SK-N-SH (cell line): ENCODE measurements at regions not wholly inside any gene's neighbourhood (a gene's known extent, or its start where the extent isn't known, plus 50 kb on each side); places are given as distances from the start of the nearest gene placed in this dataset.

Experiments used
- CTCF ChIA-PET: fragments of 300-600, 350-600 bp; formaldehyde crosslinking; extraction: SDS; loops from one replicate; lab custom pipeline; 2021; lab: Yijun Ruan, JAX
- POLR2A ChIA-PET: fragments of 350-600 bp; sonication (Branson Sonifier 250); formaldehyde crosslinking; extraction: SDS; loops from one replicate; lab custom pipeline; 2020; ENCODE audit warnings: antibody characterized with exemption, inconsistent platforms; lab: Yijun Ruan, JAX
- DNase-seq: peaks from one replicate; pipeline ENCODE4 v3.0.0; 2012
- H2AFZ ChIP-seq: fragments of 200-600 bp; sonication (generic); 2 replicates; pipeline ENCODE4 v1.8.1; 2016; ENCODE audit warnings: antibody characterized with exemption, mild to moderate bottlenecking, low read depth
- H3F3A ChIP-seq: fragments of 200-600 bp; sonication (generic); replicated peaks from 2 replicates; pipeline ENCODE3; 2016; ENCODE audit warnings: antibody characterized with exemption, mild to moderate bottlenecking; ENCODE audit not compliant: insufficient read depth
- H3K27ac ChIP-seq, 2 experiments: fragments of 200-500 bp in 1 of 2; fragments of 200-600 bp in 1 of 2; sonication (Bioruptor generic) in 1 of 2; sonication (generic), shearing (Covaris generic) in 1 of 2; 2 replicates each; pipeline versions ENCODE4 v1.5.1 to v1.6.1; 2014 to 2016; ENCODE audit warnings: low read depth in 2 of 2, inconsistent platforms in 1 of 2, low read length in 1 of 2, mild to moderate bottlenecking in 1 of 2, mixed read lengths in 1 of 2
- H3K27me3 ChIP-seq: fragments of 200-600 bp; sonication (generic), shearing (Covaris generic); 2 replicates; pipeline ENCODE4 v1.6.1; 2016; ENCODE audit warnings: mixed run types; ENCODE audit not compliant: insufficient read depth
- H3K36me3 ChIP-seq, 2 experiments: fragments of 200-500 bp in 1 of 2; fragments of 200-600 bp in 1 of 2; sonication (Bioruptor generic) in 1 of 2; sonication (generic) in 1 of 2; replicated peaks in 1 of 2; 2 replicates each; pipeline versions ENCODE3 to v1.5.1; 2014 to 2016; ENCODE audit warnings: low read length in 1 of 2, mild to moderate bottlenecking in 1 of 2; ENCODE audit not compliant: insufficient read depth in 2 of 2, control insufficient read depth in 1 of 2
- H3K4me1 ChIP-seq, 2 experiments: fragments of 200-500 bp in 1 of 2; fragments of 200-600 bp in 1 of 2; sonication (Bioruptor generic) in 1 of 2; sonication (generic), shearing (Covaris generic) in 1 of 2; 2 replicates each; pipeline versions ENCODE4 v1.5.1 to v1.6.1; 2014 to 2016; ENCODE audit warnings: low read depth in 1 of 2, low read length in 1 of 2, mixed run types in 1 of 2; ENCODE audit not compliant: insufficient read depth in 2 of 2, control insufficient read depth in 1 of 2
- H3K4me2 ChIP-seq: fragments of 200-600 bp; sonication (generic), shearing (Covaris generic); 2 replicates; pipeline ENCODE4 v1.6.1; 2017; ENCODE audit warnings: mixed run types
- H3K4me3 ChIP-seq, 2 experiments: fragments of 200-500 bp in 1 of 2; fragments of 200-600 bp in 1 of 2; sonication (Bioruptor generic) in 1 of 2; sonication (generic), shearing (Covaris generic) in 1 of 2; 2 replicates each; pipeline versions ENCODE4 v1.5.1 to v1.8.1; 2014 to 2016; ENCODE audit warnings: low read depth in 2 of 2, inconsistent platforms in 1 of 2, low read length in 1 of 2, mild to moderate bottlenecking in 1 of 2, mixed read lengths in 1 of 2, moderate library complexity in 1 of 2
- H3K79me2 ChIP-seq: fragments of 200-600 bp; sonication (generic); 2 replicates; pipeline ENCODE4 v1.8.1; 2017; ENCODE audit warnings: mild to moderate bottlenecking; ENCODE audit not compliant: insufficient read depth
- H3K9ac ChIP-seq: fragments of 200-600 bp; sonication (generic); 2 replicates; pipeline ENCODE4 v1.6.1; 2017; ENCODE audit warnings: mixed run types
- H3K9me2 ChIP-seq: fragments of 200-600 bp; sonication (generic); 2 replicates; pipeline ENCODE4 v1.6.1; 2017; ENCODE audit warnings: mixed run types
- H3K9me3 ChIP-seq: fragments of 200-600 bp; sonication (generic); 2 replicates; pipeline ENCODE4 v1.6.1; 2017; ENCODE audit warnings: mixed run types, mild to moderate bottlenecking, moderate library complexity
- H4K20me1 ChIP-seq: fragments of 200-600 bp; sonication (generic); 2 replicates; pipeline ENCODE4 v1.6.1; 2017; ENCODE audit warnings: mild to moderate bottlenecking, mixed run types; ENCODE audit not compliant: insufficient read depth
- CHD2 ChIP-seq: fragments of 150-350 bp; IDR thresholded peaks from 2 replicates; pipeline ENCODE4 v1.6.1; 2018; ENCODE audit warnings: low read length; ENCODE audit not compliant: partially characterized antibody
- GABPA ChIP-seq: IDR thresholded peaks from 2 replicates; pipeline ENCODE4 v1.4.0; 2012; ENCODE audit warnings: low read depth, mild to moderate bottlenecking
- GATA2 ChIP-seq: sonication (generic); formaldehyde crosslinking; IDR thresholded peaks from 2 replicates; pipeline ENCODE4 v1.5.0; 2020; ENCODE audit warnings: mild to moderate bottlenecking, missing genetic modification reagents
- MXI1 ChIP-seq: IDR thresholded peaks from 2 replicates; pipeline ENCODE4 v1.6.1; 2012; ENCODE audit warnings: mild to moderate bottlenecking, low read depth, low read length, improper control_type of control experiment
- PBX3 ChIP-seq: IDR thresholded peaks from 2 replicates; pipeline ENCODE4; 2012
- POLR2AphosphoS5 ChIP-seq: IDR thresholded peaks from 2 replicates; pipeline ENCODE4 v1.6.1; 2012; ENCODE audit warnings: low read depth, low read length
- RAD21 ChIP-seq: IDR thresholded peaks from 2 replicates; pipeline ENCODE4 v1.6.1; 2012; ENCODE audit warnings: mild to moderate bottlenecking, low read length
- RFX5 ChIP-seq: IDR thresholded peaks from 2 replicates; pipeline ENCODE4 v1.6.1; 2012; ENCODE audit warnings: mild to moderate bottlenecking, improper control_type of control experiment, low read length
- RXRA ChIP-seq: IDR thresholded peaks from 2 replicates; pipeline ENCODE4 v1.4.0; 2012; ENCODE audit warnings: low read depth, mild to moderate bottlenecking, borderline replicate concordance
- TCF12 ChIP-seq: IDR thresholded peaks from 2 replicates; pipeline ENCODE4 v1.4.0; 2012
- USF2 ChIP-seq: fragments of 150-350 bp; IDR thresholded peaks from 2 replicates; pipeline ENCODE4 v1.6.1; 2017; ENCODE audit warnings: antibody characterized with exemption, low read length, low read depth, borderline replicate concordance
- WGBS: methylation state at CpG from one replicate; pipeline ENCODE4 v1.1.6; 2017; ENCODE audit warnings: low lambda C conversion rate; 5-methylcytosine and 5-hydroxymethylcytosine counted together
- TF ChIP-seq, protein P1 (sequence below): fragments of 150-350 bp; IDR thresholded peaks from 2 replicates; pipeline ENCODE4 v1.6.1; 2016; ENCODE audit warnings: mild to moderate bottlenecking, low read depth, low read length
- TF ChIP-seq, protein P2 (sequence below): IDR thresholded peaks from 2 replicates; pipeline ENCODE4 v1.4.0; 2012; ENCODE audit warnings: low read depth, borderline replicate concordance
- TF ChIP-seq, protein P3 (sequence below): IDR thresholded peaks from 2 replicates; pipeline ENCODE4 v1.4.0; 2012; ENCODE audit warnings: low read depth, borderline replicate concordance

- Histone ChIP-seq H3K27ac (no peak overlapping the region), H3K4me2 (no peak overlapping the region), H3K27me3 (no peaks in the 10 kb centered on the region), H3K79me2 (no peaks in the 10 kb centered on the region), H3K9ac (no peak overlapping the region), H3F3A (peaks cover 5% of the 10 kb centered on the region), H3K9me3 (no peaks in the 10 kb centered on the region), H4K20me1 (no peaks in the 10 kb centered on the region), H3K4me3 (no peak overlapping the region), H3K9me2 (no peaks in the 10 kb centered on the region), H3K4me1 (no peaks in the 10 kb centered on the region; a peak in 2 of 4 replicates), H2AFZ (no peak overlapping the region), H3K36me3 (no peaks in the 10 kb centered on the region)
- CTCF ChIA-PET = no interaction called here
- TF ChIP-seq CHD2 = no peak
- TF ChIP-seq RAD21 = no peak
- no peak for TF ChIP-seq USF2
- TF ChIP-seq GATA2 = no peak
- TF ChIP-seq PBX3 = no peak
- TF ChIP-seq RFX5 = no peak
- TF ChIP-seq, protein P1, sequence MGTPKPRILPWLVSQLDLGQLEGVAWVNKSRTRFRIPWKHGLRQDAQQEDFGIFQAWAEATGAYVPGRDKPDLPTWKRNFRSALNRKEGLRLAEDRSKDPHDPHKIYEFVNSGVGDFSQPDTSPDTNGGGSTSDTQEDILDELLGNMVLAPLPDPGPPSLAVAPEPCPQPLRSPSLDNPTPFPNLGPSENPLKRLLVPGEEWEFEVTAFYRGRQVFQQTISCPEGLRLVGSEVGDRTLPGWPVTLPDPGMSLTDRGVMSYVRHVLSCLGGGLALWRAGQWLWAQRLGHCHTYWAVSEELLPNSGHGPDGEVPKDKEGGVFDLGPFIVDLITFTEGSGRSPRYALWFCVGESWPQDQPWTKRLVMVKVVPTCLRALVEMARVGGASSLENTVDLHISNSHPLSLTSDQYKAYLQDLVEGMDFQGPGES = no peak
- no peak for TF ChIP-seq MXI1
- TF ChIP-seq TCF12 = no peak
- TF ChIP-seq RXRA = no peak
- TF ChIP-seq, protein P2, sequence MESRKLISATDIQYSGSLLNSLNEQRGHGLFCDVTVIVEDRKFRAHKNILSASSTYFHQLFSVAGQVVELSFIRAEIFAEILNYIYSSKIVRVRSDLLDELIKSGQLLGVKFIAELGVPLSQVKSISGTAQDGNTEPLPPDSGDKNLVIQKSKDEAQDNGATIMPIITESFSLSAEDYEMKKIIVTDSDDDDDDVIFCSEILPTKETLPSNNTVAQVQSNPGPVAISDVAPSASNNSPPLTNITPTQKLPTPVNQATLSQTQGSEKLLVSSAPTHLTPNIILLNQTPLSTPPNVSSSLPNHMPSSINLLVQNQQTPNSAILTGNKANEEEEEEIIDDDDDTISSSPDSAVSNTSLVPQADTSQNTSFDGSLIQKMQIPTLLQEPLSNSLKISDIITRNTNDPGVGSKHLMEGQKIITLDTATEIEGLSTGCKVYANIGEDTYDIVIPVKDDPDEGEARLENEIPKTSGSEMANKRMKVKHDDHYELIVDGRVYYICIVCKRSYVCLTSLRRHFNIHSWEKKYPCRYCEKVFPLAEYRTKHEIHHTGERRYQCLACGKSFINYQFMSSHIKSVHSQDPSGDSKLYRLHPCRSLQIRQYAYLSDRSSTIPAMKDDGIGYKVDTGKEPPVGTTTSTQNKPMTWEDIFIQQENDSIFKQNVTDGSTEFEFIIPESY = no peak
- TF ChIP-seq POLR2AphosphoS5 = no peak
- TF ChIP-seq GABPA = no peak
- TF ChIP-seq, protein P3, sequence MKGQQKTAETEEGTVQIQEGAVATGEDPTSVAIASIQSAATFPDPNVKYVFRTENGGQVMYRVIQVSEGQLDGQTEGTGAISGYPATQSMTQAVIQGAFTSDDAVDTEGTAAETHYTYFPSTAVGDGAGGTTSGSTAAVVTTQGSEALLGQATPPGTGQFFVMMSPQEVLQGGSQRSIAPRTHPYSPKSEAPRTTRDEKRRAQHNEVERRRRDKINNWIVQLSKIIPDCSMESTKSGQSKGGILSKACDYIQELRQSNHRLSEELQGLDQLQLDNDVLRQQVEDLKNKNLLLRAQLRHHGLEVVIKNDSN = no peak
- no peak for DNase-seq
- POLR2A ChIA-PET = no interaction called here
- WGBS = 89% methylated on average over 4 of the region's 4 CpGs
These were observed 249.5 kb upstream of the STARD13 start for GRCh38 chr13:33535061-33535460.
